Keratinocyte (primary cell): ENCODE measurements at regions not wholly inside any gene's neighbourhood (a gene's known extent, or its start where the extent isn't known, plus 50 kb on each side); places are given as distances from the start of the nearest gene placed in this dataset.

ENCODE experiments used
- DNase-seq: peaks from one replicate; pipeline ENCODE4 v3.0.0-alpha.2; 2011; ENCODE audit warnings: low read depth, missing footprints, low spot score
- FAIRE-seq: peaks from 2 replicates; lab custom pipeline; 2011; peaks lifted over from hg19 to GRCh38; lab: Jason Lieb, UNC
- H2AFZ ChIP-seq: 2 replicates; pipeline ENCODE4 v1.6.0; 2012; ENCODE audit warnings: low read length, control low read depth, inconsistent platforms; ENCODE audit not compliant: control insufficient read depth
- H3K27ac ChIP-seq: 2 replicates; pipeline ENCODE4 v1.5.1; 2011; ENCODE audit warnings: low read length; ENCODE audit not compliant: control insufficient read depth, insufficient read depth
- H3K27me3 ChIP-seq: 3 replicates; pipeline ENCODE4 v1.6.0; 2011; ENCODE audit warnings: low read length; ENCODE audit not compliant: control insufficient read depth, insufficient read depth; ENCODE audit errors: extremely low read depth
- H3K36me3 ChIP-seq, 2 experiments: 2 replicates in 1 of 2; 3 replicates in 1 of 2; pipeline ENCODE4 v1.5.1; 2011; ENCODE audit warnings: low read length in 2 of 2, mild to moderate bottlenecking in 1 of 2; ENCODE audit not compliant: control insufficient read depth in 2 of 2, insufficient read depth in 2 of 2; ENCODE audit errors: extremely low read depth in 1 of 2
- H3K4me1 ChIP-seq: 3 replicates; pipeline ENCODE4 v1.5.1; 2011; ENCODE audit warnings: low read length; ENCODE audit not compliant: control insufficient read depth, insufficient read depth; ENCODE audit errors: extremely low read depth
- H3K4me2 ChIP-seq: 3 replicates; pipeline ENCODE4 v1.6.0; 2011; ENCODE audit warnings: low read depth, low read length; ENCODE audit not compliant: control insufficient read depth, insufficient read depth; ENCODE audit errors: extremely low read depth
- H3K4me3 ChIP-seq, 3 experiments: fragments of 200-600 bp in 1 of 3; sonication (generic) in 1 of 3; 2 replicates in 2 of 3; 3 replicates in 1 of 3; pipeline ENCODE4 v1.5.1; 2011 to 2016; ENCODE audit warnings: low read length in 3 of 3, mild to moderate bottlenecking in 3 of 3, control low read depth in 2 of 3, inconsistent platforms in 1 of 3, low read depth in 1 of 3, mixed read lengths in 1 of 3, mixed run types in 1 of 3, moderate library complexity in 1 of 3; ENCODE audit not compliant: control insufficient read depth in 2 of 3, insufficient read depth in 2 of 3; ENCODE audit errors: extremely low read depth in 1 of 3
- H3K79me2 ChIP-seq: 2 replicates; pipeline ENCODE4 v1.6.0; 2012; ENCODE audit warnings: low read length; ENCODE audit not compliant: control insufficient read depth, insufficient read depth
- H3K9ac ChIP-seq: 3 replicates; pipeline ENCODE4 v1.6.0; 2011; ENCODE audit warnings: low read length; ENCODE audit not compliant: control insufficient read depth, insufficient read depth; ENCODE audit errors: extremely low read depth
- H3K9me1 ChIP-seq: 3 replicates; pipeline ENCODE4 v1.6.0; 2011; ENCODE audit warnings: low read length; ENCODE audit not compliant: control insufficient read depth, insufficient read depth; ENCODE audit errors: extremely low read depth
- H3K9me3 ChIP-seq: 2 replicates; pipeline ENCODE4 v1.5.1; 2012; ENCODE audit warnings: low read depth, low read length; ENCODE audit not compliant: control insufficient read depth
- H4K20me1 ChIP-seq: 3 replicates; pipeline ENCODE4 v1.6.0; 2011; ENCODE audit warnings: low read length; ENCODE audit not compliant: control insufficient read depth, insufficient read depth; ENCODE audit errors: extremely low read depth
- EZH2 ChIP-seq: IDR thresholded peaks from one replicate; pipeline ENCODE4 v1.6.1; 2012; ENCODE audit warnings: inconsistent platforms, mild to moderate bottlenecking, low read length, moderate library complexity
- dilution Hi-C: fragments of 300-500 bp; cut with MboI; formaldehyde crosslinking; loops from one replicate; pipeline ENCODE4 v1.7.0; 2020; ENCODE audit warnings: low sequenced_read_pairs; ENCODE audit not compliant: extremely low pct_ligation_motif_present
- TF ChIP-seq, protein P1 (sequence below), 3 experiments: IDR thresholded peaks in 1 of 3; conservative IDR thresholded peaks in 1 of 3; optimal IDR thresholded peaks in 1 of 3; 2 replicates in 2 of 3; 3 replicates in 1 of 3; pipeline versions ENCODE3 to v1.5.1; 2011; ENCODE audit warnings: low read length in 3 of 3, mild to moderate bottlenecking in 3 of 3, moderate library complexity in 2 of 3, control low read depth in 1 of 3, inconsistent platforms in 1 of 3; ENCODE audit not compliant: insufficient read depth in 2 of 3; ENCODE audit errors: extremely low read depth in 1 of 3

GRCh38 chr17:45639297-45639849 is 144.7 kb upstream of the CRHR1 start:
- H3K36me3 ChIP-seq: peaks cover 0 to 5% of the 10 kb centered on the region in 2 experiments
- no peaks in the 10 kb centered on the region for H3K27me3 ChIP-seq
- H3K4me3 ChIP-seq: no peak overlapping the region
- no peak overlapping the region for H2AFZ ChIP-seq
- FAIRE-seq (no peak), DNase-seq (no peak)
- H3K9ac ChIP-seq: no peak overlapping the region
- no peaks in the 10 kb centered on the region for H3K9me3 ChIP-seq
- H3K9me1 ChIP-seq: no peaks in the 10 kb centered on the region
- no peaks in the 10 kb centered on the region for H4K20me1 ChIP-seq
- no peaks in the 10 kb centered on the region for H3K79me2 ChIP-seq
- H3K4me2 ChIP-seq: no peak overlapping the region
- dilution Hi-C loops: loop anchor here (25.0 kb wide), 1 partner anchor 223 kb away; no protein-coding TSS in a partner anchor
- no peaks in the 10 kb centered on the region for H3K4me1 ChIP-seq
- no peak overlapping the region for H3K27ac ChIP-seq
- TF ChIP-seq, protein P1, sequence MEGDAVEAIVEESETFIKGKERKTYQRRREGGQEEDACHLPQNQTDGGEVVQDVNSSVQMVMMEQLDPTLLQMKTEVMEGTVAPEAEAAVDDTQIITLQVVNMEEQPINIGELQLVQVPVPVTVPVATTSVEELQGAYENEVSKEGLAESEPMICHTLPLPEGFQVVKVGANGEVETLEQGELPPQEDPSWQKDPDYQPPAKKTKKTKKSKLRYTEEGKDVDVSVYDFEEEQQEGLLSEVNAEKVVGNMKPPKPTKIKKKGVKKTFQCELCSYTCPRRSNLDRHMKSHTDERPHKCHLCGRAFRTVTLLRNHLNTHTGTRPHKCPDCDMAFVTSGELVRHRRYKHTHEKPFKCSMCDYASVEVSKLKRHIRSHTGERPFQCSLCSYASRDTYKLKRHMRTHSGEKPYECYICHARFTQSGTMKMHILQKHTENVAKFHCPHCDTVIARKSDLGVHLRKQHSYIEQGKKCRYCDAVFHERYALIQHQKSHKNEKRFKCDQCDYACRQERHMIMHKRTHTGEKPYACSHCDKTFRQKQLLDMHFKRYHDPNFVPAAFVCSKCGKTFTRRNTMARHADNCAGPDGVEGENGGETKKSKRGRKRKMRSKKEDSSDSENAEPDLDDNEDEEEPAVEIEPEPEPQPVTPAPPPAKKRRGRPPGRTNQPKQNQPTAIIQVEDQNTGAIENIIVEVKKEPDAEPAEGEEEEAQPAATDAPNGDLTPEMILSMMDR (optimal IDR thresholded peaks at IDR 0.05 in 1 of 3, IDR thresholded peaks at IDR 0.05 in 1 of 3, conservative IDR thresholded peaks at IDR 0.05 in 1 of 3; ENCODE audit: extremely low read depth in 1 of 3, insufficient read depth in 2 of 3, low read length in 3 of 3): no peak
- TF ChIP-seq EZH2: no peak

DNA sequence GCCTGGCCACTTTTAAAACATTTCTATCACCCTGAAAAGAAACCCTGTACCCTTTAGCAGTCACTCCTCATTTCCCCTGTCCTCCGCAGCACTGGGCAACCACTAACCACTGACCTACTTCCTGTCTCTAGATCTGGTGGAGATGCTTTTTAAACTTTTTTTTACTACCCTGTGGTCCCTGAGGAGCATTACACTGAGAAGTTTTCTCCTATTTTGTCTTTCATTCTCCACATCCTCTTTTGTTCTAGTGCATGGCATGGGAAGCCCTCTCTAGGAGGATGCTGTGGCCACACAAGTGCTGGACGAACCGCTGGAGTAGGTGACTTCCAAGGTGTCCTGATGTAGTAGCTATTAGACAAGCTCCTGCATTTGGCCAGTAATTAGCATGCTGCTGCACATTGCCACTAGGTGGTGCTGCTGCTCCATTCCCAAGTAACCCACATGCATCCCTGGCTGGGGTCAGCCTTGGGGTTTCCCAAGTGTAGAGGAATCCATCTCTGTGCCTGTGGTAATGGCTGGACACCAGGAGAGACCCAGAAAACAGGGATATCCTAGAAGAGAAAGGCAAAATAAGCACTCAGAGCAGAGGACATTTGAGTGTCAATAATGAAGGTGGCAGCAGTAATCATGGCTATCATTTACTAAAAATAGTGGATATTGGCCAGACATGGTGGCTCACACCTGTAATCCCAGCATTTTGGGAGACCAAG is 143.8 kb upstream of the CRHR1 start:
- TF ChIP-seq, protein P1 (optimal IDR thresholded peaks at IDR 0.05 in 1 of 3, IDR thresholded peaks at IDR 0.05 in 1 of 3, conservative IDR thresholded peaks at IDR 0.05 in 1 of 3; ENCODE audit: extremely low read depth in 1 of 3, insufficient read depth in 2 of 3, low read length in 3 of 3): peak; percentile 97 to 99 (median 97)
- no peak for TF ChIP-seq EZH2
- H3K4me1 ChIP-seq: no peaks in the 10 kb centered on the region
- H3K36me3 ChIP-seq: peaks cover 0 to 5% of the 10 kb centered on the region in 2 experiments
- no peaks in the 10 kb centered on the region for H4K20me1 ChIP-seq
- no peaks in the 10 kb centered on the region for H3K79me2 ChIP-seq
- no peak overlapping the region for H3K4me3 ChIP-seq
- no peak overlapping the region for H3K27ac ChIP-seq
- no peak overlapping the region for H3K4me2 ChIP-seq
- H3K9me1 ChIP-seq: no peaks in the 10 kb centered on the region
- DNase-seq (peak; percentile 26), FAIRE-seq (peak; percentile 81)
- no peaks in the 10 kb centered on the region for H3K27me3 ChIP-seq
- no peak overlapping the region for H3K9ac ChIP-seq
- H3K9me3 ChIP-seq: no peaks in the 10 kb centered on the region
- dilution Hi-C loops: loop anchor here (25.0 kb wide), 1 partner anchor 222 kb away; no protein-coding TSS in a partner anchor
- no peak overlapping the region for H2AFZ ChIP-seq
